GM18520 (cell line): ENCODE measurements at regions not wholly inside any gene's neighbourhood (a gene's known extent, or its start where the extent isn't known, plus 50 kb on each side); places are given as distances from the start of the nearest gene placed in this dataset.
"Not testable (repeated sequence)": the region's sequence is repeated elsewhere in the genome, so short reads cannot be mapped to it uniquely, and the experiment has no call there.

ENCODE experiments used
- ATAC-seq: cut with Tn5 transposase; IDR thresholded peaks from one replicate; pipeline ENCODE4 v1.9.1; 2021; ENCODE audit not compliant: unreplicated experiment

DNA sequence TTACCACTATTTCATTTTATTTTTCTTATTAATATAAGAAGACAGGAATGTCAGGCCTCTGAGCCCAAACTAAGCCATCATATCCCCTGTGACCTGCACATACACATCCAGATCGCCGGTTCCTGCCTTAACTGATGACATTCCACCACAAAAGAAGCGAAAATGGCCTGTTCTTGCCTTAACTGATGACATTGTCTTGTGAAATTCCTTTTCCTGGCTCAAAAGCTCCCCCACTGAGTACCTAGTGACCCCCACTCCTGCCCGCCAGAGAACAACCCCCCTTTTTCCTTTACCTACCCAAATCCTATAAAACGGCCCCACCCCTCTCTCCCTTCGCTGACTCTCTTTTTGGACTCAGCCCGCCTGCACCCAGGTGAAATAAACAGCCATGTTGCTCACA, 77.8 kb upstream of the FANCL start:
- ATAC-seq: not testable (repeated sequence)

DNA sequence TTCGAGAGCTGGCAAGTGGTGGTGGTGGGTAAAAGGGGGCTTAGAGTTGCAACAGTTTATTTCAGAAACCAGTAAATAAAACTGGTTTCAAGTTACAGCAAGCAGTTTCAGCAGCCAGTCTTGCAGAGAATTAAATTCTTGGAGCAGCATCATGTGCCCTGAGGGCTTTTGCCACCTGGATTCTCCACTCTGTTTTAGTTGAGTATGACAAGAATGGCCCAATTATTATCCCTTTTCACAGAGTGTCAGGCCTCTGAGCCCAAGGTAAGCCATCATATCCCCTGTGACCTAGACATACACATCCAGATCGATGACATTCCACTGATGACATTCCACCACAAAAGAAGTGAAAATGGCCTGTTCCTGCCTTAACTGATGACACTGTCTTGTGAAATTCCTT, 72.8 kb upstream of the FANCL start:
- ATAC-seq: no peak

DNA sequence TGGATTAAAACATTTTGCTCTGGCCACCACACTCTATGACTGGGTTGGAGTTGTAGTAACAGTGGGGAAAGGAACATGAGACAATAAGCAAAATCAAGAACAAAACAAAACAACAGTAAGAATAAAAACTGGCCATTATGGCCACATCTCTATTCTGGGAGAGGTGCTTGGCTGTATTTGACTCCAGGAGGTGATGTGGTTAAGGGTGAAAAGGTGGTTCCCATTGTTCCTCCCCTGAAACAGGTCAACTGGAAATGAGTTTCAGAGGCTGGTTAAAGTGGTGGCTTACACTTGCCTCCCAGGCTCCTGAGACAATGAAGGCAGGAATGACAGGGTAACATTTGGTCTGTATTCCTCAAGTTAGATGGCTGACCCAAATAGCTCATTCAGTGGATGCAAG, 67.3 kb upstream of the FANCL start:
- ATAC-seq: no peak

DNA sequence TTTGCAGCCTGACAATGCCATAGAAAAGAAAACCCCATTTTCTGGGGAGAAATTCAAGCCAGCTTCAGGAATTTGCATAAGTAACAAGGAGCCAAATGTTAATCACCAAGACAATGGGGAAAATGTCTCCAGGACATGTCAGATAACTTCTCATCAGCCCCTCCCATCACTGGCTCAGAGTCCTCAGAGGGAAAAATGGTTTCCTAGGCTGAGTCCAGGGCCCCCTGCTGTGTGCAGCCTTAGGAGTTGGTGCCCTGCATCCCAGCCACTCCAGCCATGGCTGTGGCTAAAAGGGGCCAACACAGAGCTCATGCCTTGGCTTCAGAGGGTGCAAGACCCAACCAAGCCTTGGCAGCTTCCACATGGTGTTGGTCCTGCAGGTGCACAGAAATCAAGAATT, 63.7 kb upstream of the FANCL start:
- no peak for ATAC-seq

DNA sequence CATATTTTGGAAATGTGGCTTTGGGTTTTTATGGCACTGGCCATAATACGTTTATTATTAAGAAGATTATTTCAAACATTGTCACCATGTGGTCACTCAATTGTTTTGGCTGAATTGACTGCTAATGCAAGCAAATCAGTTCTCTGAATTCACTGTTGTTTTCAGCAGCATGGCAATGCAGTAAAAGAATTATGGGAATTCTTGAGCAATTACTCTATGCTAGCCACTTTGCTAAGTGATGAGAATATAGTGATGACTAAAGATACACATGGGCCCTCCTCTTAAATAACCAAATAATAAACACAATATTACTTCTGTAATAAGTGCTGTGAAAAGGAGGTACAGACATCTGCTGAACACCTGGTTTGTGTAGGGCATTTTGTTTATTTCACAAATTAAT, 58.0 kb upstream of the FANCL start:
- ATAC-seq: no peak

DNA sequence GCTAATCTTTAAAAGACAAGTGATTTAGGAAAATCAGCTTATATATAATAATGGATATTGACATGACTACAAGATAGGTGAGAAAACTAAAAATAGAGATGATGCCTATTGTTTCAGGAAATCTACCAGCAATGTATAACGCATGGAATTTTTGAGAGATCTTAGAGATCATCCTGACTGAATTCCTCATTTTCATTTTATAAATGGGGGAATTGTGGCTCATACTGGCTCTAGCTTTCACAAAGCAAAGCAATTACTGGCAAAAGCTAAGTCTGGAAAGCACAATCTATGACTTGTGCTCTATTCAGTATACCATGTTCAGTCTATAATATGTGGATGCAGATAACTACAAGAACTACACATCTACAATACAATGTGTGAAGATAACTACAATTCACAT, 51.9 kb upstream of the FANCL start:
- no peak for ATAC-seq

DNA sequence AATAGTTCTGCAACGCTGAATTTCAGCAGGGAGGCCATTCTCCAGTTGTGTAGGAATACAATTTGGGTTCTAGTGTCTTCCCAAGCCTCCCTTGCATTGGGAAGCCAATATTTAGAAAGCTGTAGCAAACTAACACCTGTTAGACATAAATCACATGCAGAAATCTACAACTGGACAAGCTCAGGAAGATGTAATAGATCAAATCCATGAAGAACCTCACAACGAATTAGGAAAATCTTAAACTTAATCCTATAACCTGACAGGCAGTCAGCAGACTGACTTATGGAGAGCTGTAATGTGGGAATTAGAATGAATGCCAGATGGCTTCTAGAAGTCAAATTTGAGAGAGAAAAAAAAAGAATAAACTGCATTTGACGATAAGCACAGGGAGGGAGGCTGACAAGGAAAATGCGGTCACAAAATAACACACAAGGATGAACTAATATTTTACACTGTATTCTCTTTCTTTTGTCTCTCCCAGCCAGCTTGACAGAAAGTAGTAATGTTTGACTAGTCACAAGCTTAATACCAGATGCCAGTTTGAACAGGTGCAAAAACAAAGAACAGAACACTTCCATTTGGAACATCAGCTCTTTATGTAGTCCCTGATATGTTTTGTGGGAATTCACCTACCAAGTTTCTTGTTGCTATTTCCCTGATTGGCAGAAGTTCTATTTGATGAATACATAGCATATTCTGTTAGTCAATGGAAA, 50.8 kb upstream of the FANCL start:
- ATAC-seq: no peak
